Epithelial cell of prostate (primary cell): ENCODE measurements at regions not wholly inside any gene's neighbourhood (a gene's known extent, or its start where the extent isn't known, plus 50 kb on each side); places are given as distances from the start of the nearest gene placed in this dataset.

Experiments
- DNase-seq: peaks from one replicate; pipeline ENCODE4 v3.0.0-alpha.2; 2011; ENCODE audit warnings: low read depth, low spot score
- H3K27ac ChIP-seq: fragments of 450-650 bp; 2 replicates; pipeline ENCODE4 v1.5.1; 2017; ENCODE audit warnings: mild to moderate bottlenecking

GRCh38 chr1:75074831-75075395 lies 59.3 kb upstream of the LHX8 start:
- no peak for DNase-seq
- H3K27ac ChIP-seq, result no peak overlapping the region

GRCh38 chr1:75079538-75080290 lies 54.5 kb upstream of the LHX8 start:
- no peak for DNase-seq
- no peak overlapping the region for H3K27ac ChIP-seq

DNA sequence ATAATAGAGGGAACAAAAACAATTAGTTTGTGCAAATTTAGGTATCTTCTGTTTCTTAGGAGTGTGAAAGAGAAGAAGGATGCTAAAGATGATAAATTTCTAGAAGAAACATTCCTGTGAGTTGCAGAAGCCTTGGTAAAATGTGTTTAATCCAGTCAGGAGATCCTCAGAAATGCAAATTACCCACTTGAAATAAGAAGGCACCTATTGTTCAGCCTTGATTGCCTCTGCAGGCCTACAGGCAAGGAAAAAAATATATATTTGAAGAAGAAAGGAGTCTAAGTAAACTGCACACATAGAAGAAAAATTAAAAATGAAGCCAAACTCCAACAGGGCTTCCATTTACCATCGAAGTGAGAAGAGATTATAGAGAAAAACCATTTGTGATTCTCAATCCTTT lies 51.0 kb upstream of the LHX8 start:
- DNase-seq, result no peak
- H3K27ac ChIP-seq, result no peak overlapping the region

DNA sequence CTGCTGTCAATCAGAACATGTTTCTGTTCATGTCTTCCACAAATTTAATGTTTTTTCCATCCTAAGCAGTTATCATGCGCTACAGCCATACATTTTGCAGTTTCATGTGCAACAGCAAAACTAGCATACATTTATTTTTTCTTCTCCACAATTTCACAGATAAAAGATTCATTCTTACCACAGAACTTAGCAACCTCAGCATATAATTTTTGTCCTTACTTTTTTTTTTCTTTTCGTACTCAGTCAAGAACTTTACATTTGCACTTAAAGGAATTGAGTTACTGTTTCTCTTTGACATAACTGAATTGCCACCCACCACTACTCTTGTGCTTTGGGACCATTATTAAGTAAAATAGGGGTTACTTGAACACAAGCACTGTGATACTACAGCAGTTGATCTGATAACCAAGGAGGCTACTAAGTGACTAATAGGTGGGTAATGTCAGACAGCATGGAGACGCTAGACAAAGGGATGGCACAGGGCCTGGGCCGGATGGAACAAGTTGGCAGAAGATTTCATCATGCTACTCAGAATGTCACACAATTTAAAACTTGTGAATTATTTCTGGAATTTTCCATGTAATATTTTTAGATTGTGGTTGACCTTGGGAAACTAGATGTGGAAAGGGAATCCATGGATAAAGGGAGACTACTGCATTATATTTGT lies 50.2 kb upstream of the LHX8 start:
- H3K27ac ChIP-seq, result peak overlapping the region; percentile 25
- no peak for DNase-seq
